ENCODE measurements at regions not wholly inside any gene's neighbourhood (a gene's known extent, or its start where the extent isn't known, plus 50 kb on each side); places are given as distances from the start of the nearest gene placed in this dataset.
A peak's percentile ranks its signal among the peaks of the same experiment; 100 is the strongest.
"Not testable (repeated sequence)": the region's sequence is repeated elsewhere in the genome, so short reads cannot be mapped to it uniquely, and the experiment has no call there.

DNA sequence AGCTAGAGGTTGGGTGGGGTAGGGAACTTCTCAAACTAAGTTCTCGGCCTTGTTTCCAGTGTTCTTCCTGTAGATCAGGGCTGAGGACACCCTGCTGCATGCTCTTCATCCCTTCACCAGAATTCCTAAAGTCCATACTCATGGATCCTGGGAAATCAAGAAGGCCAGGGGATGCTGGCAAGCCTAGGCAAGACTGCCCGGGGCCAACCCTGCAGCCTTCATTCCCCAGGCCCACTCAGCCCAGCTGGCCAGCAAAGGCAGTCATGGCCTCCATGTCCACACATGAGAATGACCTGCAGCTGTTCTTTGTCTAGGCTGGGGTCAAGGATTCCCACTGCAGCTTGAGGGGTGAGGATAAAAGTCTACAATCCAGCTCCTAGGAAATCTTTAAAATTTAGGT, 109.3 kb upstream of the ETV6 start:
- intact Hi-C loops (cut with DNase I; ENCODE audit: low total_unique reads), result no loop called here
- H3K27ac ChIP-seq, result no peak overlapping the region

DNA sequence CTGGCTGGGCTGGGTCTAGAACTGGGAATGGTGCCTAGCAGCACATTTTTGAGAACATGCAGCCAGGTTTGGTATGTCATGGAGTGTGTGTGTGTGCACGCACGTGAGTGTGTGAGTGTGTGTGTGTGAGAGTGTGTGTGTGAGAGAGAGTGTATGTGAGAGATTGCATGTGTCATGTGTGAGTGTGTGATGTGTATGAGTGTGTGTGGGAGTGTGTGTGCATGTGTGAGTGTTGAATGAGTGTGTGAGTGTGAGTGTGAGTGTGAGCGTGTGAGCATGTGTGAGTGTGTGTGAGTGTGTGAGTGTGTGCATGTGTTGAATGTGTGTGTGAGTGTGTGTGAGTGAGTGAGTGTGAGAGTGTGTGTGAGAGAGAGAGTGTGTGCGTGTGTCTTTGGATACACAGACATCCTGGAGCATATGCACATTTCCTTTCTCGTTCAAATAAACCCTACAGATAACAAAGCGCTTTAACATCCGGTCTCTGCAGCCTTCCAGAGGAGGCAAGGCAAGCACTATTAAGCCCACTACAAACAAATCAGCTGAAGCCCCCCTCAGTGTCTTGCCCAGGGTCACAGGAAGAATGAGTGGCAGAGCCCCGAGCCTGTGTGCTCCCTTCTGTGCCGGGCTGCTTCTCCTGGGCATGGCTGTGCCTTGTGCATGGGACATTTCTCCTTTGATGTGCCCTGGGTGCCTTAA, 108.7 kb upstream of the ETV6 start:
- TF ChIP-seq, protein P1, sequence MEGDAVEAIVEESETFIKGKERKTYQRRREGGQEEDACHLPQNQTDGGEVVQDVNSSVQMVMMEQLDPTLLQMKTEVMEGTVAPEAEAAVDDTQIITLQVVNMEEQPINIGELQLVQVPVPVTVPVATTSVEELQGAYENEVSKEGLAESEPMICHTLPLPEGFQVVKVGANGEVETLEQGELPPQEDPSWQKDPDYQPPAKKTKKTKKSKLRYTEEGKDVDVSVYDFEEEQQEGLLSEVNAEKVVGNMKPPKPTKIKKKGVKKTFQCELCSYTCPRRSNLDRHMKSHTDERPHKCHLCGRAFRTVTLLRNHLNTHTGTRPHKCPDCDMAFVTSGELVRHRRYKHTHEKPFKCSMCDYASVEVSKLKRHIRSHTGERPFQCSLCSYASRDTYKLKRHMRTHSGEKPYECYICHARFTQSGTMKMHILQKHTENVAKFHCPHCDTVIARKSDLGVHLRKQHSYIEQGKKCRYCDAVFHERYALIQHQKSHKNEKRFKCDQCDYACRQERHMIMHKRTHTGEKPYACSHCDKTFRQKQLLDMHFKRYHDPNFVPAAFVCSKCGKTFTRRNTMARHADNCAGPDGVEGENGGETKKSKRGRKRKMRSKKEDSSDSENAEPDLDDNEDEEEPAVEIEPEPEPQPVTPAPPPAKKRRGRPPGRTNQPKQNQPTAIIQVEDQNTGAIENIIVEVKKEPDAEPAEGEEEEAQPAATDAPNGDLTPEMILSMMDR (IDR thresholded peaks at IDR 0.05), result no peak
- Histone ChIP-seq H3K27ac (no peak overlapping the region), H3K4me1 (peaks cover 0 to 5% (median 2%) of the 10 kb centered on the region in 4 donors), H3K9me3 (no peaks in the 10 kb centered on the region), H3K36me3 (no peaks in the 10 kb centered on the region), H3K4me3 (no peak overlapping the region), H3K27me3 (no peaks in the 10 kb centered on the region)
- DNase-seq, result no peak
- intact Hi-C loops (cut with DNase I; ENCODE audit: low total_unique reads), result no loop called here

More for the DNA sequence above, 109.3 kb upstream of the ETV6 start:
- Histone ChIP-seq H3K4me3 (no peak overlapping the region), H3K36me3 (no peaks in the 10 kb centered on the region), H3K27me3 (no peaks in the 10 kb centered on the region), H3K9me3 (no peaks in the 10 kb centered on the region), H3K4me1 (no peaks in the 10 kb centered on the region)
- no peak for DNase-seq
- TF ChIP-seq, protein P1 (IDR thresholded peaks at IDR 0.05), result no peak

DNA sequence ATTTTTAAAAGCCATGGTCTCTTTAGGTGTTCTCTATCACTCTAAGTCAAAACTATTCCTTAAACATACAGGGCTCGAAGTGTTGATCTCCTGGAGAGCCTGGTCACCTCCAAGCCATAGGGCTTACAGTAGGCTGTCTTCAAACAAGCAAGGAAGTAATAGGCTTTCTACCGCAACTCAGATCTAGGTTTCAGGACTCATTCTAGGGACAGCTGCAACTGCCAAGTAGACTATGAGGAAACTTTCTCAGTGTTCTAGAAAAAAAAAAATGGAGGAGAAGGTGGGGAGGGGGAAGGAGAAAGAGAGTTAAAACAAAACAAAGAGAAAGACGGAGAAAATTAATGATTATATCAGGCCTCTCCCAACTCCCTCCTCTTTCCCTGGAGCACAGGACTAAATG, 106.9 kb upstream of the ETV6 start:
- H3K27me3 ChIP-seq, result no peaks in the 10 kb centered on the region
- H3K36me3 ChIP-seq, result no peaks in the 10 kb centered on the region
- TF ChIP-seq, protein P1 (IDR thresholded peaks at IDR 0.05), result no peak
- H3K9me3 ChIP-seq, result no peaks in the 10 kb centered on the region
- H3K4me3 ChIP-seq, result no peak overlapping the region
- intact Hi-C loops (cut with DNase I; ENCODE audit: low total_unique reads), result no loop called here
- DNase-seq, result no peak
- no peak overlapping the region for H3K27ac ChIP-seq
- H3K4me1 ChIP-seq, result peaks cover 0 to 22% (median 12%) of the 10 kb centered on the region in 4 donors

DNA sequence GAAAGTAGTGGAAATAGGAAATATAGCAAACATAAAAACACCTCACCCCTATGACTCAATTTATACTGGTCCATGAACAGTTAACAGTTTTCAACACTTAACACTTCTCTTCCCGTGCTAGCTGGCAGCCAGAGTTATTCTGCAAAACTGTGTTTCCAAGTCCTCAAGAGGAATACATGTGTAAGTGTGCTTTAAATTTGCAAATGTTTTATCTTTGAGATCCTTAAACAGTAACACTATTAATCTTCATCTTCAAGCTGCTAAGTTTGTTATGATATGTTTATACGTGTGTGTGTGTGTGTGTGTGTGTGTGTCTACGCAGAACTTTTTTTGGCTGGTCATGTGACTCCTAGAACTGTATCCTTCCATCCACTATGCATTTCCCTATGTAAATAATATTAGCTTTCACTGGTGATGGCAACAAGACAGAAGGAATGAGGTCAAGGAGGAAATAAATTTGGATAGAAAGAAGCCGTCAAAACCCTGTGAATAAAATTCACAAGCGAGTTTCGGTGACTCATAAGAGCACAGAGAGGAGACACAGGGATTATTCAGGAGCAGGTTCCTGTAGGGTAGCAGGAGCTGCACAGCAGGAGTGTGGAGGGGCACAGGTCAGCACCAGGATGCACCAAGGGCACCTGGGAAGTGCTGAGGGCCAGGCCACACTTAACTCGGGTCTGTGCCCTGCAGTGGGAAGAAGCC, 105.9 kb upstream of the ETV6 start:
- Histone ChIP-seq H3K27me3 (no peaks in the 10 kb centered on the region), H3K4me1 (peaks cover 0 to 22% (median 12%) of the 10 kb centered on the region in 4 donors), H3K27ac (no peak overlapping the region), H3K4me3 (no peak overlapping the region), H3K36me3 (no peaks in the 10 kb centered on the region), H3K9me3 (no peaks in the 10 kb centered on the region)
- no peak for DNase-seq
- intact Hi-C loops (cut with DNase I; ENCODE audit: low total_unique reads), result no loop called here
- TF ChIP-seq, protein P1 (IDR thresholded peaks at IDR 0.05), result no peak

DNA sequence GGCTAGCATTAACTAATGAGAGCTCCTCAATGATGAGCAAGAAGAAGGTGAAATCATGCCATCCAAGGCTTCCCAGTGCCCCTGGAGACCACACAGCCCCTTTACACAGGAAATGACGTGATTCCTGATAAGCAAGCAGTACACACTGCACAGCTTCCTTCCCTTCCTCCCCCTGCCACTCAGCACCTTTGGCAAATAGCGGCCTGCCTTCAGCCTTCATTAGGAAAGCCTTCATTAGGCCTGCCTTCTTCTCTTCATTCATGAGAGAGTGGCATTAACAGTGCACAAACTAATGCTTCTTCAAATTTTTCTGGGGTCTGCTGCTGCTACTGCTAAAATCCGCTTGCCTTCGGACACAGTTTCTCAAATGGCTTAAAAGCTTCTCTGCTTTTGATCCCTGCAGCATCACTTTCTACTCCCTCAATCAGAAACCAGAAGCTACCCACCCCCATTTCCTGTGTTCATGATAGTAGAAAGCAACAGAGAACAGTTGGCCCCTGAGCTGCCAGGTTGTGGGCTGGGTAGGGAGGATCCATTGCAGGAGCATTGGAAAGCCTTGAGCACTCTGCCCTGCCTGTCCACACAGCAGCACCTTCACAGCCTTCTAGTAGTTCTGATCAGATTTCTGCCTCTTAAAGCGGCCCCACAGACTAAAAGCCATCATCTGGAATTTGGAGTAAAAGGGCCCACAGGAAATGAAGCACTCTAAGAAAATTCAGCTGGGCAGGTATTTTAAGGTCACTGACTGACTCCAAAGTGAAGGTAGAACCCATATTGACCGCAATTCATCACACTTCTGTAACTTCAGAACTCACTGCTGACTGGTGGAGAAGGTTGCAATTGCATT, 103.8 kb upstream of the ETV6 start:
- no peaks in the 10 kb centered on the region for H3K9me3 ChIP-seq
- TF ChIP-seq, protein P1 (IDR thresholded peaks at IDR 0.05), result no peak
- intact Hi-C loops (cut with DNase I; ENCODE audit: low total_unique reads), result no loop called here
- no peak for DNase-seq
- no peaks in the 10 kb centered on the region for H3K27me3 ChIP-seq
- no peaks in the 10 kb centered on the region for H3K36me3 ChIP-seq
- H3K27ac ChIP-seq, result peak overlapping the region; percentile 60 to 76
- peaks cover 0 to 22% (median 12%) of the 10 kb centered on the region in 4 donors for H3K4me1 ChIP-seq
- H3K4me3 ChIP-seq, result no peak overlapping the region

DNA sequence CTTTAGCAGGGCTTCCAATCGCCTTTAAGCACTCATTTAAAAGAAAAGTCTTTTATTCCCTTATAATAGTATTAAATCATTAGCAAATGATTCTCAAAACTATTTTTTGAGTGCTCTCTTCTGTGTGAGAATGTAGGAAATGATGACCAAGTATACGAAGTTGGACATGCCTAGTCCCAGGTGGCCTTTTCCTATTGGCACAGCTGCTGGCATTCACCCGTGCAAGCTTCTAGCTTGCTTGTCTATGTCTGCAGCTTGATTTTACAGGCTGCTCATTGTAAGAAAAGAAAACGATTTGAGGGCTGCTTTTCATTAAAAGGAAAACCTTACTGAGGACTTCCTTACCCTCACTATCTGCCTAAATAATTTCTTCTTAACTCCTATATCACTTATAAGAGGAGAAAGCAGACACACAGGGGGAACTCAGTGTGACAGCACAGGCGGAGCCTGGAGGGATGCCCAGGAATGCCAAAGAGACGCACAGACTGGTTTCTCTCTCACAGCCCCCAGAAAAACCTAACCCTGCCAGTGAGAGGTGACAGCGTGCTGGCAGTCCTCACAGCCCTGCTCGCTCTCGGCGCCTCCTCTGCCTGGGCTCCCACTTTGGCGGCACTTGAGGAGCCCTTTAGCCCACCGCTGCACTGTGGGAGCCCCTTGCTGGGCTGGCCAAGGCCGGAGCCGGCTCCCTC, 102.7 kb upstream of the ETV6 start:
- DNase-seq; H3K9me3 ChIP-seq; H3K27me3 ChIP-seq; H3K36me3 ChIP-seq; intact Hi-C loops (cut with DNase I; ENCODE audit: low total_unique reads): not testable (repeated sequence)
- H3K4me1 ChIP-seq, result peaks cover 0 to 22% (median 12%) of the 10 kb centered on the region in 4 donors
- peak overlapping the region; percentile 38 to 44 for H3K4me3 ChIP-seq
- H3K27ac ChIP-seq, result peak overlapping the region; percentile 60 to 76

DNA sequence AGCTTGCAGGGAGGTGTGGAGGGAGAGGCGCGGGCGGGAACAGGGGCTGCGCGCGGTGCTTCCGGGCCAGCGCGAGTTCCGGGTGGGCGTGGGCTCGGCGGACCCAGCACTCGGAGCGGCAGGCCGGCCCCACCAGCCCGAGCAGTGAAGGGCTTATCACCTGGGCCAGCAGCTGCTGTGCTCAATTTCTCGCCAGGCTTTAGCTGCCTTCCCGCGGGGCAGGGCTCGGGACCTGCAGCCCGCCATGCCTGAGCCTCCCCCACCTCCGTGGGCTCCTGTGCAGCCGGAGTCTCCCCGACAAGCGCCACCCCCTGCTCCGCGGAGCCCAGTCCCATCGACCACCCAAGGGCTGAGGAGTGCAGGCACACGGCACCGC, 102.2 kb upstream of the ETV6 start:
- Histone ChIP-seq H3K4me3 (peak overlapping the region; percentile 38 to 44), H3K4me1 (peaks cover 0 to 22% (median 12%) of the 10 kb centered on the region in 4 donors), H3K27ac (peak overlapping the region; percentile 60 to 76)
- intact Hi-C loops (cut with DNase I; ENCODE audit: low total_unique reads); H3K27me3 ChIP-seq; DNase-seq; H3K36me3 ChIP-seq; H3K9me3 ChIP-seq: not testable (repeated sequence)

All from tibial artery (tissue), 4 donors.